OCI-LY7 (cell line): ENCODE measurements at regions not wholly inside any gene's neighbourhood (a gene's known extent, or its start where the extent isn't known, plus 50 kb on each side); places are given as distances from the start of the nearest gene placed in this dataset.

Experiments used
- BruUV-seq: library from RNA; stranded (reverse); fragments of 400-500 nt; replicated peaks from 2 replicates; lab custom pipeline; 2021; lab: Mats Ljungman, UMichigan
- CTCF ChIA-PET: fragments of 300-600 bp; sonication (Branson Sonifier 250); formaldehyde crosslinking; loops from one replicate; lab custom pipeline; 2022; ENCODE audit warnings: antibody characterized with exemption; ENCODE audit not compliant: unreplicated experiment; lab: Charles Lee
- POLR2A ChIA-PET: fragments of 300-600 bp; sonication (Branson Sonifier 250); formaldehyde crosslinking; loops from one replicate; lab custom pipeline; 2022; ENCODE audit warnings: antibody characterized with exemption; lab: Charles Lee
- DNase-seq: peaks from one replicate; pipeline ENCODE4 v3.0.0-alpha.2; 2015; ENCODE audit warnings: low spot score
- H2AFZ ChIP-seq: fragments of 200-600 bp; sonication (generic), shearing (Covaris generic); 2 replicates; pipeline ENCODE4 v1.6.1; 2014; ENCODE audit warnings: mild to moderate bottlenecking, antibody characterized with exemption, low read length, moderate library complexity
- H3K27ac ChIP-seq: fragments of 200-600 bp; sonication (generic); 2 replicates; pipeline ENCODE4 v1.5.1; 2014; ENCODE audit warnings: mixed run types, low read depth, mild to moderate bottlenecking, moderate library complexity, low read length, inconsistent platforms; ENCODE audit not compliant: poor library complexity, severe bottlenecking
- H3K36me3 ChIP-seq: fragments of 200-600 bp; sonication (generic); 2 replicates; pipeline ENCODE4 v1.6.1; 2014; ENCODE audit warnings: mild to moderate bottlenecking, antibody characterized with exemption, low read length, moderate library complexity, mixed read lengths; ENCODE audit not compliant: insufficient read depth
- H3K4me1 ChIP-seq: fragments of 200-600 bp; sonication (generic); 2 replicates; pipeline ENCODE4 v1.5.1; 2014; ENCODE audit warnings: mild to moderate bottlenecking, low read length; ENCODE audit not compliant: insufficient read depth, poor library complexity, severe bottlenecking
- H3K4me2 ChIP-seq: fragments of 200-600 bp; sonication (generic); 2 replicates; pipeline ENCODE4 v1.6.1; 2014; ENCODE audit warnings: mild to moderate bottlenecking, low read length
- H3K4me3 ChIP-seq: fragments of 200-600 bp; sonication (generic); 2 replicates; pipeline ENCODE4 v1.5.1; 2014; ENCODE audit warnings: mild to moderate bottlenecking, low read depth, low read length; ENCODE audit not compliant: poor library complexity, severe bottlenecking
- H3K79me2 ChIP-seq: fragments of 200-600 bp; sonication (generic); 2 replicates; pipeline ENCODE4 v1.6.1; 2016; ENCODE audit warnings: low read depth, mild to moderate bottlenecking, low read length, moderate library complexity, mixed read lengths; ENCODE audit not compliant: insufficient read depth
- H3K9me2 ChIP-seq: fragments of 200-600 bp; sonication (generic); 2 replicates; pipeline ENCODE4 v1.6.1; 2016; ENCODE audit warnings: mild to moderate bottlenecking, low read length, mixed read lengths; ENCODE audit not compliant: insufficient read depth
- H3K9me3 ChIP-seq: fragments of 200-600 bp; sonication (generic); 2 replicates; pipeline ENCODE4 v1.6.1; 2014; ENCODE audit warnings: mild to moderate bottlenecking, mixed run types, low read length, mixed read lengths
- H4K20me1 ChIP-seq: fragments of 200-600 bp; sonication (generic); 2 replicates; pipeline ENCODE4 v1.6.1; 2014; ENCODE audit warnings: mild to moderate bottlenecking, antibody characterized with exemption, low read length, moderate library complexity, mixed read lengths; ENCODE audit not compliant: insufficient read depth
- EZH2phosphoT487 ChIP-seq: fragments of 200-600 bp; sonication (generic); IDR thresholded peaks from 2 replicates; pipeline ENCODE4 v1.6.1; 2018; ENCODE audit warnings: low read depth, borderline replicate concordance, mild to moderate bottlenecking, mixed run types, antibody characterized with exemption, low read length, moderate library complexity, mixed read lengths
- intact Hi-C: fragments of 100-400 bp; cut with micrococcal nuclease; formaldehyde crosslinking; loops from one replicate; pipeline ENCODE4 v1.10.0; 2022; ENCODE audit not compliant: unreplicated experiment
- TF ChIP-seq, protein P1 (sequence below): fragments of 200-600 bp; sonication (generic); conservative IDR thresholded peaks from 2 replicates; pipeline ENCODE4 v1.5.1; 2014; ENCODE audit warnings: mild to moderate bottlenecking, antibody characterized with exemption, low read length, moderate library complexity, mixed read lengths

DNA sequence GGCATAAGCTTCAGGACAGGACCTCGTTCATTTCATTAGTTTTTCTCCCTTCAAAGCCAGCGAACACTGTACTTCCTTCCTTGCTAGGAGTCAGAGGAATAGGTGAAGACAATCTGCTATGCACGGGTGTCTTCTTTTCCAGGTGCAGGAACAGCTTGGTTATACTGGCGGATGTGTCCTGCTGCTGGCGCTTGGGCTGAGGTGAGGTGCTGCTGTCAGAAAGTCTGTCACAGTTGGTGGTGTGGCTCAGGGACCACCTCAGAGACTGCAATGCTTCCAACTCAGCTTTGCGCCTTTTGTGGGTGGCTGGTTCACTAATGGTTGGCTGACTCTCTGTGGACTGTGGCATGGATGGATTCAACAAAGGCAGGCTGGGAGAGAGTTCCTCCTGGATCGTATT is 58.3 kb upstream of the UBN2 start:
- Histone ChIP-seq H3K4me1 (no peaks in the 10 kb centered on the region), H3K4me2 (no peak overlapping the region), H3K79me2 (no peaks in the 10 kb centered on the region), H3K9me3 (no peaks in the 10 kb centered on the region), H3K9me2 (no peaks in the 10 kb centered on the region), H3K36me3 (no peaks in the 10 kb centered on the region), H2AFZ (no peak overlapping the region), H4K20me1 (no peaks in the 10 kb centered on the region), H3K27ac (no peak overlapping the region), H3K4me3 (no peak overlapping the region)
- ChIA-PET POLR2A (interaction anchor here (0.7 kb wide), 1 partner anchor 17 kb away, joined by 5 read pairs; no protein-coding TSS in a partner anchor), CTCF (no interaction called here)
- TF ChIP-seq, protein P1, sequence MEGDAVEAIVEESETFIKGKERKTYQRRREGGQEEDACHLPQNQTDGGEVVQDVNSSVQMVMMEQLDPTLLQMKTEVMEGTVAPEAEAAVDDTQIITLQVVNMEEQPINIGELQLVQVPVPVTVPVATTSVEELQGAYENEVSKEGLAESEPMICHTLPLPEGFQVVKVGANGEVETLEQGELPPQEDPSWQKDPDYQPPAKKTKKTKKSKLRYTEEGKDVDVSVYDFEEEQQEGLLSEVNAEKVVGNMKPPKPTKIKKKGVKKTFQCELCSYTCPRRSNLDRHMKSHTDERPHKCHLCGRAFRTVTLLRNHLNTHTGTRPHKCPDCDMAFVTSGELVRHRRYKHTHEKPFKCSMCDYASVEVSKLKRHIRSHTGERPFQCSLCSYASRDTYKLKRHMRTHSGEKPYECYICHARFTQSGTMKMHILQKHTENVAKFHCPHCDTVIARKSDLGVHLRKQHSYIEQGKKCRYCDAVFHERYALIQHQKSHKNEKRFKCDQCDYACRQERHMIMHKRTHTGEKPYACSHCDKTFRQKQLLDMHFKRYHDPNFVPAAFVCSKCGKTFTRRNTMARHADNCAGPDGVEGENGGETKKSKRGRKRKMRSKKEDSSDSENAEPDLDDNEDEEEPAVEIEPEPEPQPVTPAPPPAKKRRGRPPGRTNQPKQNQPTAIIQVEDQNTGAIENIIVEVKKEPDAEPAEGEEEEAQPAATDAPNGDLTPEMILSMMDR = no peak
- no peak for TF ChIP-seq EZH2phosphoT487
- no peak for DNase-seq
- intact Hi-C loops = no loop called here
- BruUV-seq = no TSS peak

DNA sequence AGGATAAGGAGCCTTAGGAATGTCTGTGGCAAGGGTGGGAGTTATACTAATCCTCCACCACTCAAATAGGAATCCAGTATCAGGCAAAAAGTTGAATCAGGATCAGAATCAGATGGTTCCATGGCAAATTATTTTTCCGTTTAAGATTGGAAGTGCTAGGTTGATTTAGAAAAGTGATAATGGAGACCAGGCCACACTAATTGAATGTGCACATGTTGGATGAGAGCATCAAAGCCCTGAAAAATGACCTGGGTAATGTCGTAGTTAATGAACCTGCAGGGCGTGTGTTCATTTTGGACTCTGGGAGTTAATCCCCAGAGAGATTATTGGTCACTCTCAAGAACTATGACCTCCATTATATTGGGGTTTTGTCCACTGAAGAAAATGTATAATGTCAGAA is 53.3 kb upstream of the UBN2 start:
- no peaks in the 10 kb centered on the region for H3K36me3 ChIP-seq
- TF ChIP-seq, protein P1 = no peak
- no peaks in the 10 kb centered on the region for H3K9me2 ChIP-seq
- H3K27ac ChIP-seq = no peak overlapping the region
- no peak overlapping the region for H3K4me3 ChIP-seq
- ChIA-PET POLR2A (no interaction called here), CTCF (no interaction called here)
- H3K4me2 ChIP-seq = no peak overlapping the region
- no TSS peak for BruUV-seq
- no peaks in the 10 kb centered on the region for H4K20me1 ChIP-seq
- no peaks in the 10 kb centered on the region for H3K4me1 ChIP-seq
- intact Hi-C loops = no loop called here
- H3K79me2 ChIP-seq = no peaks in the 10 kb centered on the region
- no peak for DNase-seq
- H2AFZ ChIP-seq = no peak overlapping the region
- no peaks in the 10 kb centered on the region for H3K9me3 ChIP-seq

DNA sequence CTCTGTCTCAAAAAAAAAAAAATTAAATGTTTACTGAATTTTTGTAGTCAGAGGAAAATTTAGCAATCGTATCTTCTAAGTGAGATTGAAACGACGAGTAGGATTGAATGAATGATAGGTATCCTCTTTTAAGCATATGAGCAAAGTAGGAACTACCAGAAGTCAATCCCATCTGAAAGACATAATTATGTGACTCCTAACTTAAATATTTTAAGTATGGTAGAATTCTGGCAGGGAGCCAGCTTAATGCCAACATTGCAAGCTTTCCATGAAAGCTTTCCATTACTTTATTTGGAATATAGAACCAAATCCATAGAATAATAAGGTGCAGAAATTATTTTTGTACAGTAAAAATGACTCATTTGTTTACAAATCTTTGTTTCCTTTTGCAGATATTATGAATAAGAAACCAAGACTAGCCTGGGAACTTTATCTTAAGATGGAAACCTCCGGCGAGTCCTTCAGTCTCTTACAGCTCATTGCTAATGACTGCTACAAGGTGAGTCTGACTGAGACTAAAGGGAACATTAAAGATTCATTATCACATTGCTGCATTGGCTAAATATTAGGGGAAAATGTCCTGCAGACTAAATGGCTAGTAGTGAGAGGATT is 50.2 kb upstream of the UBN2 start:
- no peaks in the 10 kb centered on the region for H3K79me2 ChIP-seq
- BruUV-seq = no TSS peak
- CTCF ChIA-PET = no interaction called here

More for the DNA sequence above, 50.2 kb upstream of the UBN2 start:
- no peak for DNase-seq
- Histone ChIP-seq H2AFZ (no peak overlapping the region), H4K20me1 (no peaks in the 10 kb centered on the region), H3K9me2 (no peaks in the 10 kb centered on the region), H3K9me3 (no peaks in the 10 kb centered on the region), H3K27ac (no peak overlapping the region), H3K4me2 (no peak overlapping the region), H3K36me3 (no peaks in the 10 kb centered on the region), H3K4me1 (no peaks in the 10 kb centered on the region), H3K4me3 (no peak overlapping the region)
- POLR2A ChIA-PET = interaction anchor here (1.2 kb wide), 1 partner anchor 13 kb away, joined by 4 read pairs; no protein-coding TSS in a partner anchor
- TF ChIP-seq EZH2phosphoT487 = no peak
- TF ChIP-seq, protein P1 = no peak
- intact Hi-C loops = no loop called here
